NB4 (cell line): ENCODE measurements at regions not wholly inside any gene's neighbourhood (a gene's known extent, or its start where the extent isn't known, plus 50 kb on each side); places are given as distances from the start of the nearest gene placed in this dataset.

ENCODE experiments used
- CTCF ChIP-seq: IDR thresholded peaks from one replicate; pipeline ENCODE4 v1.5.1; 2012; ENCODE audit warnings: low read depth, low read length
- POLR2A ChIP-seq: IDR thresholded peaks from 2 replicates; pipeline ENCODE4 v1.6.1; 2011; ENCODE audit warnings: mild to moderate bottlenecking; ENCODE audit not compliant: insufficient read length; ENCODE audit errors: extremely low read depth
- TF ChIP-seq, protein P1 (sequence below): IDR thresholded peaks from 2 replicates; pipeline ENCODE4 v1.6.1; 2011; ENCODE audit warnings: low read depth, low read length

- TF ChIP-seq POLR2A: no peak
- no peak for TF ChIP-seq CTCF
- TF ChIP-seq, protein P1, sequence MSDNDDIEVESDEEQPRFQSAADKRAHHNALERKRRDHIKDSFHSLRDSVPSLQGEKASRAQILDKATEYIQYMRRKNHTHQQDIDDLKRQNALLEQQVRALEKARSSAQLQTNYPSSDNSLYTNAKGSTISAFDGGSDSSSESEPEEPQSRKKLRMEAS: no peak
Measured at GRCh38 chr1:228867951-228868730, 132.9 kb downstream of the RHOU start.
